Fibroblast of lung (primary cell): ENCODE measurements at regions not wholly inside any gene's neighbourhood (a gene's known extent, or its start where the extent isn't known, plus 50 kb on each side); places are given as distances from the start of the nearest gene placed in this dataset.

Source experiments
- EZH2 ChIP-seq: IDR thresholded peaks from 2 replicates; pipeline ENCODE4 v1.5.1; 2012; ENCODE audit warnings: low read length, control low read depth, mild to moderate bottlenecking; ENCODE audit errors: missing control alignments
- TF ChIP-seq, protein P1 (sequence below), 2 donors: IDR thresholded peaks in 1 of 2; conservative IDR thresholded peaks in 1 of 2; 1 replicate in 1 of 2; 2 replicates in 1 of 2; pipeline ENCODE4 v1.5.1; 2011 to 2012; ENCODE audit warnings: low read length in 2 of 2, control low read depth in 1 of 2, inconsistent platforms in 1 of 2, low read depth in 1 of 2, mild to moderate bottlenecking in 1 of 2

DNA sequence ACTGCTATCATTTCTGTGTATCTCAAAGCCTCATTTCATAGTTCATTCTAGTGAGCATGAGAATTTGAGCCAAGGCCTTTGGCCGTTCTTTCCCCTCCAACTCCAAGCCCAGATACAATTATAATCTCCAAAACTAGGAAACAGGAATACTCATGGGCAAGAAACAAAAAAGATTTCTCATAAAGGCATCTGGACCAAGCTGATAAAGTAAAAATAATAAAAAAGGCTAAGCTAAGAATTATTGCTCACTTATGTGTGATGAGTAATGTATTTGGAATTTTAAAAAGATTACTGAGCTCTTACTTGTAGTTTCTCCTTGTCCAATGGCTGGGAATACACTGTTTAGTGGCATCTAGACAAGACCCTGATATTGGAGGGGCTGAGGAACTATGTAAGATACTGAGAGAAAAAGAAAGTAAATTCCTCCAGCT lies 196.4 kb upstream of the POM121L12 start:
- TF ChIP-seq, protein P1, sequence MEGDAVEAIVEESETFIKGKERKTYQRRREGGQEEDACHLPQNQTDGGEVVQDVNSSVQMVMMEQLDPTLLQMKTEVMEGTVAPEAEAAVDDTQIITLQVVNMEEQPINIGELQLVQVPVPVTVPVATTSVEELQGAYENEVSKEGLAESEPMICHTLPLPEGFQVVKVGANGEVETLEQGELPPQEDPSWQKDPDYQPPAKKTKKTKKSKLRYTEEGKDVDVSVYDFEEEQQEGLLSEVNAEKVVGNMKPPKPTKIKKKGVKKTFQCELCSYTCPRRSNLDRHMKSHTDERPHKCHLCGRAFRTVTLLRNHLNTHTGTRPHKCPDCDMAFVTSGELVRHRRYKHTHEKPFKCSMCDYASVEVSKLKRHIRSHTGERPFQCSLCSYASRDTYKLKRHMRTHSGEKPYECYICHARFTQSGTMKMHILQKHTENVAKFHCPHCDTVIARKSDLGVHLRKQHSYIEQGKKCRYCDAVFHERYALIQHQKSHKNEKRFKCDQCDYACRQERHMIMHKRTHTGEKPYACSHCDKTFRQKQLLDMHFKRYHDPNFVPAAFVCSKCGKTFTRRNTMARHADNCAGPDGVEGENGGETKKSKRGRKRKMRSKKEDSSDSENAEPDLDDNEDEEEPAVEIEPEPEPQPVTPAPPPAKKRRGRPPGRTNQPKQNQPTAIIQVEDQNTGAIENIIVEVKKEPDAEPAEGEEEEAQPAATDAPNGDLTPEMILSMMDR (conservative IDR thresholded peaks at IDR 0.05 in 1 of 2, IDR thresholded peaks at IDR 0.05 in 1 of 2; ENCODE audit: low read depth in 1 of 2, low read length in 2 of 2) = no peak
- no peak for TF ChIP-seq EZH2
